SK-N-SH (cell line): ENCODE measurements at regions not wholly inside any gene's neighbourhood (a gene's known extent, or its start where the extent isn't known, plus 50 kb on each side); places are given as distances from the start of the nearest gene placed in this dataset.

Source experiments
- CTCF ChIA-PET: fragments of 300-600, 350-600 bp; formaldehyde crosslinking; extraction: SDS; loops from one replicate; lab custom pipeline; 2021; lab: Yijun Ruan, JAX
- POLR2A ChIA-PET: fragments of 350-600 bp; sonication (Branson Sonifier 250); formaldehyde crosslinking; extraction: SDS; loops from one replicate; lab custom pipeline; 2020; ENCODE audit warnings: antibody characterized with exemption, inconsistent platforms; lab: Yijun Ruan, JAX
- DNase-seq: peaks from one replicate; pipeline ENCODE4 v3.0.0; 2012
- H2AFZ ChIP-seq: fragments of 200-600 bp; sonication (generic); 2 replicates; pipeline ENCODE4 v1.8.1; 2016; ENCODE audit warnings: antibody characterized with exemption, mild to moderate bottlenecking, low read depth
- H3F3A ChIP-seq: fragments of 200-600 bp; sonication (generic); replicated peaks from 2 replicates; pipeline ENCODE3; 2016; ENCODE audit warnings: antibody characterized with exemption, mild to moderate bottlenecking; ENCODE audit not compliant: insufficient read depth
- H3K27ac ChIP-seq, 2 experiments: fragments of 200-500 bp in 1 of 2; fragments of 200-600 bp in 1 of 2; sonication (Bioruptor generic) in 1 of 2; sonication (generic), shearing (Covaris generic) in 1 of 2; 2 replicates each; pipeline versions ENCODE4 v1.5.1 to v1.6.1; 2014 to 2016; ENCODE audit warnings: low read depth in 2 of 2, inconsistent platforms in 1 of 2, low read length in 1 of 2, mild to moderate bottlenecking in 1 of 2, mixed read lengths in 1 of 2
- H3K27me3 ChIP-seq: fragments of 200-600 bp; sonication (generic), shearing (Covaris generic); 2 replicates; pipeline ENCODE4 v1.6.1; 2016; ENCODE audit warnings: mixed run types; ENCODE audit not compliant: insufficient read depth
- H3K36me3 ChIP-seq, 2 experiments: fragments of 200-500 bp in 1 of 2; fragments of 200-600 bp in 1 of 2; sonication (Bioruptor generic) in 1 of 2; sonication (generic) in 1 of 2; replicated peaks in 1 of 2; 2 replicates each; pipeline versions ENCODE3 to v1.5.1; 2014 to 2016; ENCODE audit warnings: low read length in 1 of 2, mild to moderate bottlenecking in 1 of 2; ENCODE audit not compliant: insufficient read depth in 2 of 2, control insufficient read depth in 1 of 2
- H3K4me1 ChIP-seq, 2 experiments: fragments of 200-500 bp in 1 of 2; fragments of 200-600 bp in 1 of 2; sonication (Bioruptor generic) in 1 of 2; sonication (generic), shearing (Covaris generic) in 1 of 2; 2 replicates each; pipeline versions ENCODE4 v1.5.1 to v1.6.1; 2014 to 2016; ENCODE audit warnings: low read depth in 1 of 2, low read length in 1 of 2, mixed run types in 1 of 2; ENCODE audit not compliant: insufficient read depth in 2 of 2, control insufficient read depth in 1 of 2
- H3K4me2 ChIP-seq: fragments of 200-600 bp; sonication (generic), shearing (Covaris generic); 2 replicates; pipeline ENCODE4 v1.6.1; 2017; ENCODE audit warnings: mixed run types
- H3K4me3 ChIP-seq, 2 experiments: fragments of 200-500 bp in 1 of 2; fragments of 200-600 bp in 1 of 2; sonication (Bioruptor generic) in 1 of 2; sonication (generic), shearing (Covaris generic) in 1 of 2; 2 replicates each; pipeline versions ENCODE4 v1.5.1 to v1.8.1; 2014 to 2016; ENCODE audit warnings: low read depth in 2 of 2, inconsistent platforms in 1 of 2, low read length in 1 of 2, mild to moderate bottlenecking in 1 of 2, mixed read lengths in 1 of 2, moderate library complexity in 1 of 2
- H3K79me2 ChIP-seq: fragments of 200-600 bp; sonication (generic); 2 replicates; pipeline ENCODE4 v1.8.1; 2017; ENCODE audit warnings: mild to moderate bottlenecking; ENCODE audit not compliant: insufficient read depth
- H3K9ac ChIP-seq: fragments of 200-600 bp; sonication (generic); 2 replicates; pipeline ENCODE4 v1.6.1; 2017; ENCODE audit warnings: mixed run types
- H3K9me2 ChIP-seq: fragments of 200-600 bp; sonication (generic); 2 replicates; pipeline ENCODE4 v1.6.1; 2017; ENCODE audit warnings: mixed run types
- H3K9me3 ChIP-seq: fragments of 200-600 bp; sonication (generic); 2 replicates; pipeline ENCODE4 v1.6.1; 2017; ENCODE audit warnings: mixed run types, mild to moderate bottlenecking, moderate library complexity
- H4K20me1 ChIP-seq: fragments of 200-600 bp; sonication (generic); 2 replicates; pipeline ENCODE4 v1.6.1; 2017; ENCODE audit warnings: mild to moderate bottlenecking, mixed run types; ENCODE audit not compliant: insufficient read depth
- ELF1 ChIP-seq: IDR thresholded peaks from 2 replicates; pipeline ENCODE4 v1.4.0; 2012
- EZH2phosphoT487 ChIP-seq: fragments of 200-600 bp; sonication (generic); IDR thresholded peaks from 2 replicates; pipeline ENCODE4 v1.6.1; 2017; ENCODE audit warnings: low read depth, mixed run types, mild to moderate bottlenecking, antibody characterized with exemption, moderate library complexity, borderline replicate concordance
- FOXM1 ChIP-seq: IDR thresholded peaks from 2 replicates; pipeline ENCODE4 v1.4.0; 2012; ENCODE audit warnings: low read depth, mild to moderate bottlenecking
- REST ChIP-seq: IDR thresholded peaks from 2 replicates; pipeline ENCODE4 v1.6.1; 2012; ENCODE audit warnings: mild to moderate bottlenecking, low read depth, low read length, moderate library complexity
- RXRA ChIP-seq: IDR thresholded peaks from 2 replicates; pipeline ENCODE4 v1.4.0; 2012; ENCODE audit warnings: low read depth, mild to moderate bottlenecking, borderline replicate concordance
- ZBTB33 ChIP-seq: IDR thresholded peaks from 2 replicates; pipeline ENCODE4 v1.4.0; 2012; ENCODE audit warnings: low read depth, borderline replicate concordance
- WGBS: methylation state at CpG from one replicate; pipeline ENCODE4 v1.1.6; 2017; ENCODE audit warnings: low lambda C conversion rate; 5-methylcytosine and 5-hydroxymethylcytosine counted together
- TF ChIP-seq, protein P1 (sequence below): fragments of 150-350 bp; IDR thresholded peaks from 2 replicates; pipeline ENCODE4 v1.6.1; 2016; ENCODE audit warnings: mild to moderate bottlenecking, low read depth, low read length

GRCh38 chr9:78397045-78397444, 100.1 kb downstream of the PSAT1 start:
- POLR2A ChIA-PET = no interaction called here
- no peaks in the 10 kb centered on the region for H3K36me3 ChIP-seq
- 47% methylated on average over 5 of the region's 5 CpGs for WGBS

More at GRCh38 chr9:78397045-78397444, 100.1 kb downstream of the PSAT1 start:
- Histone ChIP-seq H3K4me2 (no peak overlapping the region), H3K9ac (no peak overlapping the region), H3K4me1 (peaks cover 0 to 15% of the 10 kb centered on the region in 2 experiments; a peak in 2 of 4 replicates), H3K79me2 (no peaks in the 10 kb centered on the region), H3K4me3 (no peak overlapping the region), H2AFZ (no peak overlapping the region), H3K27ac (peak overlapping the region in 1 of 2 experiments; percentile 65; a peak in 2 of 4 replicates), H3F3A (no peaks in the 10 kb centered on the region), H3K27me3 (no peaks in the 10 kb centered on the region; the same call in 1 of the 2 replicates), H3K9me3 (no peaks in the 10 kb centered on the region), H3K9me2 (no peaks in the 10 kb centered on the region), H4K20me1 (no peaks in the 10 kb centered on the region)
- DNase-seq = no peak
- TF ChIP-seq RXRA (no peak), ZBTB33 (no peak), FOXM1 (no peak), EZH2phosphoT487 (no peak), REST (no peak), ELF1 (no peak)
- TF ChIP-seq, protein P1, sequence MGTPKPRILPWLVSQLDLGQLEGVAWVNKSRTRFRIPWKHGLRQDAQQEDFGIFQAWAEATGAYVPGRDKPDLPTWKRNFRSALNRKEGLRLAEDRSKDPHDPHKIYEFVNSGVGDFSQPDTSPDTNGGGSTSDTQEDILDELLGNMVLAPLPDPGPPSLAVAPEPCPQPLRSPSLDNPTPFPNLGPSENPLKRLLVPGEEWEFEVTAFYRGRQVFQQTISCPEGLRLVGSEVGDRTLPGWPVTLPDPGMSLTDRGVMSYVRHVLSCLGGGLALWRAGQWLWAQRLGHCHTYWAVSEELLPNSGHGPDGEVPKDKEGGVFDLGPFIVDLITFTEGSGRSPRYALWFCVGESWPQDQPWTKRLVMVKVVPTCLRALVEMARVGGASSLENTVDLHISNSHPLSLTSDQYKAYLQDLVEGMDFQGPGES = no peak
- CTCF ChIA-PET = interaction anchor here (0.8 to 2.7 kb wide), 4 partner anchors 11 to 31 kb away, joined by 3 to 12 read pairs (median 4); no protein-coding TSS in a partner anchor
